GM18867 (cell line): ENCODE measurements at regions not wholly inside any gene's neighbourhood (a gene's known extent, or its start where the extent isn't known, plus 50 kb on each side); places are given as distances from the start of the nearest gene placed in this dataset.
"Not testable (repeated sequence)": the region's sequence is repeated elsewhere in the genome, so short reads cannot be mapped to it uniquely, and the experiment has no call there.

Experiments used
- ATAC-seq: cut with Tn5 transposase; IDR thresholded peaks from one replicate; pipeline ENCODE4 v1.9.1; 2021; ENCODE audit warnings: mild to moderate bottlenecking, moderate library complexity; ENCODE audit not compliant: unreplicated experiment

GRCh38 chr3:20516311-20516710, 330.3 kb upstream of the SGO1 start:
- no peak for ATAC-seq

GRCh38 chr3:20515834-20516233, 329.8 kb upstream of the SGO1 start:
- no peak for ATAC-seq

GRCh38 chr3:20511863-20512505, 326.0 kb upstream of the SGO1 start:
- ATAC-seq, result peak; percentile 94

GRCh38 chr3:20510396-20510795, 324.4 kb upstream of the SGO1 start:
- ATAC-seq, result no peak

- peak; percentile 65 for ATAC-seq
Measured at GRCh38 chr3:20503394-20504082, 317.5 kb upstream of the SGO1 start.

- ATAC-seq, result no peak
Measured at GRCh38 chr3:20490996-20491395, 305.0 kb upstream of the SGO1 start.

GRCh38 chr3:20488151-20488550, 302.1 kb upstream of the SGO1 start:
- no peak for ATAC-seq

GRCh38 chr3:20484126-20484525, 298.1 kb upstream of the SGO1 start:
- no peak for ATAC-seq

GRCh38 chr3:20482350-20482749, 296.3 kb upstream of the SGO1 start:
- ATAC-seq, result no peak

GRCh38 chr3:20480786-20481365, 294.9 kb upstream of the SGO1 start:
- no peak for ATAC-seq

GRCh38 chr3:20478436-20478835, 292.4 kb upstream of the SGO1 start:
- ATAC-seq, result no peak

- not testable (repeated sequence) for ATAC-seq
Measured at GRCh38 chr3:20464237-20464636, 278.2 kb upstream of the SGO1 start.

GRCh38 chr3:20462723-20463122, 276.7 kb upstream of the SGO1 start:
- no peak for ATAC-seq

- no peak for ATAC-seq
Measured at GRCh38 chr3:20462226-20462625, 276.2 kb upstream of the SGO1 start.

- no peak for ATAC-seq
Measured at GRCh38 chr3:20458994-20459716, 273.1 kb upstream of the SGO1 start.

GRCh38 chr3:20456511-20456910, 270.5 kb upstream of the SGO1 start:
- ATAC-seq, result no peak

- ATAC-seq, result no peak
Measured at GRCh38 chr3:20451170-20451569, 265.2 kb upstream of the SGO1 start.

GRCh38 chr3:20450611-20451010, 264.6 kb upstream of the SGO1 start:
- no peak for ATAC-seq

GRCh38 chr3:20442846-20443245, 256.8 kb upstream of the SGO1 start:
- no peak for ATAC-seq

- ATAC-seq, result not testable (repeated sequence)
Measured at GRCh38 chr3:20427268-20427667, 241.3 kb upstream of the SGO1 start.

GRCh38 chr3:20425138-20425537, 239.1 kb upstream of the SGO1 start:
- no peak for ATAC-seq

GRCh38 chr3:20424086-20424485, 238.1 kb upstream of the SGO1 start:
- no peak for ATAC-seq
